Inflammatory macrophage (primary cell): ENCODE measurements at regions not wholly inside any gene's neighbourhood (a gene's known extent, or its start where the extent isn't known, plus 50 kb on each side); places are given as distances from the start of the nearest gene placed in this dataset.
A peak's percentile ranks its signal among the peaks of the same experiment; 100 is the strongest.

Source experiments
- DNase-seq, 2 donors: peaks; one replicate each; pipeline ENCODE4 v3.0.0-alpha.2; 2020 to 2022

DNA sequence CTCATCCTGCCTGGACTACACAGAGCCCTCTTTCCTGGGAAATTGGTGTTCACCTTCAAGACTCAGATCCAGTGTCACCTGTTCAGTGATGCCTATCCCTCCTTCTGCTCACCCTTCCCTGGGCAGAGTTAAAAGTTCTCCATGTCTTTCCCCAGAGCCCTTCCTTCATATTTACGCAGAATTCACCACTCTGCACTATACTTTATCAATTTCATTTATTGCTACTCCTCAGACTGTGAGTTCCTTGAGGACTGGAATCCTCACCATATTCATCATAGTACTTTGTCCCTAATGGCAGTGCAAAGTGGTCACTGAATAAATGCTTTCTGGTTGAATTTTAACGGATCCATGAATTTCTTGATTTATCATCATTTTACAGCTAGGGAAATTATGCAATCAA, 300.0 kb downstream of the CHRM3 start:
- DNase-seq = no peak

DNA sequence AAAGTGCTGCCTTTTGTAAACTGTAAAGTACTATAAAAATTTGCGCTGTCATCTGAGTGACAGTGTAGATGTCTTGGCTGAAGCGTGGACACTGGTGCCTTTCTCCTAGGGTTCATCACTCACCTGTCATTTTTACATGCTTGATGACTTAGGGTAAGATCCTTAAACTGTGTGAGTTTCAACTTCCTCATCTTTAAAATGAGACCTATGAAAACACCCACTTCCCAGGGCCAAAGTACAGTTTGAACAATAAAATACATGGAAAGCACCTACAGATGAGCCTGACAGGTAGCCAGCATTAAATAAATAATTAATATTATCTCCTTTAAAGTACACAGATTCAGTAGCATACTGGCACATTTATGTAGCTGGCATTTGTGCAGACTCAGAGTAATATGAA, 309.9 kb downstream of the CHRM3 start:
- no peak for DNase-seq

- no peak for DNase-seq
Measured at GRCh38 chr1:239700667-239701066, 314.3 kb downstream of the CHRM3 start.

DNA sequence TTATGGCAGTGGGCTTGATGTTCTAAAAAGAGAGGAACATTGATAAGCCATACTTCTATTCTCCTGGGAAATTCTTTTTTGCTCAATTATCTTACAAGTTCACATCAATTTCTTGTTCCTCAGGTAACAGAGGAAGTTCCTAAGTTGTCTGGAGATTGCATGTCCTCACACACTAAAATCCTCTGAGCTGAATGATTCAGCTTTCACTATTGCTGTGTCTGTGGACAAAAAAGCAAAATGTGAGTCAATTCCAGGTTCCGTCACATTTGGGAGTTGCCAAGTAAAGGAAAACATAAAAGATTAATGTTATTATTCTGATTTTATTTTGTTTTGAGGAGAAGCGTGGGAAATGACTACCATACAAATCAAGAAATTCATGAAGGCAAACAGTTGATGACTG, 316.7 kb downstream of the CHRM3 start:
- DNase-seq = no peak

DNA sequence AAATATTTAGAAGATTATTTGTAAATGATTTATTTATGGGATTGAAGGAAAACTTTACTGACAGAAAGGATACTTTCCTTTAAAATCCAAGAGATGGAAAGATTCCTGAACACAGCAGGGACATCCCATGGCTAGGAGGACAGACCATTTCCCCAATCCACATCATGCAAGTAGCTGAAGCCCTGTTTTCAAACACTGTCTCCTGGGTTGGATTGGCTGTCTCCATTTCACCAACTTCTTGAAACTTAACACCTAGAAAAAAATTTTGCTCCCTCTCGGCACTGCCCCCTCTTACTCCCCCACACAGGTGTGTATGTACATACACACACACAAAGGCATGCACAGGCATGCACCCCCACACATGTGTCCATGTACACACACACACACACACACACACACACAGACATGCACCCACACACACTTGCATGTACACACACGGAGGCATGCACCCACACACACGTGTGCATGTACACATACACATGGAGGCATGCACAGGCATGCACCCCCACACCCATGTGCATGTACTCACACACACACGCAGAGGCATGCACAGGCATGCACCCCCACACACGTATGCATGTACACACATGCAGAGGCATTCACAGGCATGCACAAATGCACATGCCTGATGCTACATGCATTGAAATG, 320.0 kb downstream of the CHRM3 start:
- no peak for DNase-seq

DNA sequence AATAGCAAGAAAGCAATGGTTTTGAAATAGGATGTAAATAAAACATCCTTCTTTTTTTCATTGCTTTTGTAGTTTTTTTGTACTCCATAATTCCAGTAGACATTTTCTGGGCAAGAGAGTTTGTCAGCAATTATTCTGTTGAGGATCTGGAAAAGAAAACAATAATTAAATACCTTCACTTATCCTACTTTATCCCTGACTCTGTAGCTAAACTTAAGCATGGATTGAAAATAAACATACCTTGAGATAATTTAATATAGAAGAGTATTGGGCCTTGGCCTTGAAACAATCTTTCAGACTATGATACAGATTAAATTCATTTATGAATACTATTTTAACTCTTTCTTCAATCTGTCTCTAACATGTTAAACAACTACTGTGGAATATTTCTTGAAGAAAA, 321.2 kb downstream of the CHRM3 start:
- no peak for DNase-seq

DNA sequence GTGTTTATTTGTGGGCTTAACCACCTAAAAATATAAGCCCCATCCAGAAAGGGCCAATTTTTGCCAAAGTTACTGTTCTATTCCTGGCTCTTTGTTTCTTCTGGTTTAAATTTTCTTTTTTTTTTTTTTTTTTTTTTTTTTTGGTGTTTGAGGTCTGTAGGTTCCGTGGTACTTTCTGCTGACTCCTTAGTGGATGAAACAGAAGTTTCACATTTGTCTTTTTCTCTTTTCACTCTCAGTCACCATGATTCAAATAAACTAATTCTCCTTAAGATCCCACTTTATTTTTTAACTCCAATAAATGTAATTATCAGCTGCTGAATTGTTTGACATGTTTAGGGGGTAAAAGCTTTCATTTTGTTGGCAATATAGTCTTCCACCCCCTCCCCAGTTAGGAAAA, 322.3 kb downstream of the CHRM3 start:
- DNase-seq = no peak

DNA sequence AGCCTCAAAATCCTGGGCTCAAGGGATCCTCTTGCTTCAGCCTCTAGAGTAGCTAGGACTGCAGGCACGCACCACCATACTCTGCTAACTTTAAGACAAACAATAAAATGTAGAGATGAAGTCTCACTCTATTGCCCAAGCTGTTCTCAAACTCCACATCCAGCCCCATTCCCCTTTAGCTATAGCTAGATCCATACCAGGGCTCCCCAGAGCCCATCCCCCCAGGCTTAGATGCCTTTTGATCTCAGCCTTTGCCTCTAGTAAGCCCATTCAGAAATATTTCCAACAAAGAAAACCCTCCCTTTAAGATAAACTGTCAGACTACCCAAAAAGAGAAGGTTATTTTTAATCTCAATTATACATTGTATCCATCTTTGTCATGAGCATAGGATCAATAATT, 325.4 kb downstream of the CHRM3 start:
- no peak for DNase-seq

DNA sequence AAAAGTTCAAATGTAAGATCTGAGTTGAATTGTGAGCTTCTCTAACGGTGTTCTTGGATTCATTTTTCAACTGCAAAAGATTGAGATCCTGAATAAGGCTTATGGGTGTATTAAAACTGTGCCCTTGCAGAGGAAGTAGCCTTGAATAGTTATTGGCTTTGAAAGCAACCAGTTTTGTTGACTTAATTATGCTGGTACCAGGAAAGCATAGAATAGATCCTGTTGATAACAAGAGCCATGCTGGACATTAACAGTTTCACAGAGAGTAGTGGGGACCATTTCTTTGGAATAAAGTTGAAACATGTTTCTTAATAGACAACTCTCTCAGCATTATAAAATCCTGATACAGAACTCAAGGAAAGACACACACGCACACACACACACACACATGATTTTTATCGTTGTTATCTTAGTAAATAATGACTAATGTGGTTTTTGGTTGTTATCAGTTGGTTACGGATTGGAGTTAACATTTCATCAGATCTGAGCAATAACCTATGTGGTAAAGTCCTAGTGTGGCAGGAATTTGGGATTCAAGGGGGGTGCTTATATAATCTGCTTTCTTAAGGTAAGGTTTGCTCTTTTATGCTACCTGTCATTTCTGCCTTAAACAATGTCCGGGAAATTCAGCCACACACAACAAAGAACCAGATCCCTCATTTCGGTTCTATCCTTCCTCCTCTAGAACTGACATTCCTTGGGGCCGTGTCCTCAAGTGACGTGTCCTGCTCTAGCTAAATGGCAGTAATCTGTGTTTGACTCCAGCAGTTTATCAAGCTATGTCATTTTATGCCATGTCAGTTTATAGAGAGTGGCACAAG, 330.9 kb downstream of the CHRM3 start:
- DNase-seq = no peak

- no peak for DNase-seq
Measured at GRCh38 chr1:239717918-239718184, 331.5 kb downstream of the CHRM3 start.

- DNase-seq = peak in 1 of 2 donors; percentile 32
Measured at GRCh38 chr1:239718571-239718970, 332.2 kb downstream of the CHRM3 start.

DNA sequence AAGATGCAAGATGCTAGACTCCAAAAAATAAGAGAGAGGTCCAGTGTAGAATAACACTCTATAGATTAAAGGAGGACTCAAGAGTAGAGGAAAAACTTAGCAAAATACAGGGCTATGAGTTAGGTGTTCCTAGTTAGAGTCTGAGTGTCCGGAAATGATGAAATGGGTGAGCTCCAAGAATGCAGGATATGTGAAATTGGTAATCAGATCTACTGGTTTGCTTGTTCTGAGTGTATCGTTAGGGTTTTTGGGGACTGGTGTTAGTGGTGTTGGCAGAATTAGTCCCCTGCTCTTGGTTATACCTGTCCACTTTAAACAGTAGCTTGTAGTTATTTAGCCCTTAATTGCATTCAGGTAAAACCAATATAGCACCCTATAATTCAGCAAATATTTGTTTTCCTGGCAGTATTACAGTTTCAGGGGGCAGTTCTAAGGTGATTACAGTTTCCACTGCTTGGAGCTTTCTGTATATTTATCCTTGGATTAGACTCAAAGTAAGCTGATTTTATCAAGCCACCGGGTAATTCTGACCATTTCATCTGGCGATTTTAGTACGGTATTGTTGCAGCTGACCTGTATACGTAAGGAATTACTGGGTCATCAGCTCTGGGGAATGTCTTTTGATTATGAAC, 332.7 kb downstream of the CHRM3 start:
- DNase-seq = no peak

DNA sequence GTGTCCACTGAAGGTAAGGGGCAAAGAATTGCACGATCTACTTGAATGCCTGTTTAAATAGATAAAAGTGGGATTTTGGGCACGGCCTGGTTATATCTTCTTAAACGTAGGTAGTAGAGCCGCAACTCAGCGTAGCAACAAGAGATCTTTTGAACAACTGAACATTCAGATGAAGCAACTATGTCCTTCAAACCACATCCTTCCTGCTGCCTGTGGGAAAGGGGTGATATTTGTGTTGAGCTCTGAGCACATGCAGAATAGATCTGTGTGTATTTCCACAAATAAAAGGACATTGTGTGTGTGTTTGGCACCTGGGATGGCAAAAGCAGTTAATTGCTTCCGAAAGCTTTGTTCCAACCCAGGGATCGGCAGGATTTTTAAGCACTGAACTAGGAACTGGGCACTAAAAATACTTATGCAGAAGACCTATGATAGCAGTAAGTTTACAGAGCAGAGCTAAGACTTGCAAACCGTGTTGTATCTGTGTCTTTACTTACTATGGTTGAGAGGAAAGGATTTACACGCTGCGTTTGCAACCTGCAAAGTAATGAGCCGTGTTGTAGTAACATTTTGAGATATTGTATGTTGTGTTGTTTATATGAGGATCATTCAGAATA, 333.4 kb downstream of the CHRM3 start:
- peak; percentile 18 to 41 for DNase-seq

- DNase-seq = no peak
Measured at GRCh38 chr1:239722035-239722434, 335.7 kb downstream of the CHRM3 start.

DNA sequence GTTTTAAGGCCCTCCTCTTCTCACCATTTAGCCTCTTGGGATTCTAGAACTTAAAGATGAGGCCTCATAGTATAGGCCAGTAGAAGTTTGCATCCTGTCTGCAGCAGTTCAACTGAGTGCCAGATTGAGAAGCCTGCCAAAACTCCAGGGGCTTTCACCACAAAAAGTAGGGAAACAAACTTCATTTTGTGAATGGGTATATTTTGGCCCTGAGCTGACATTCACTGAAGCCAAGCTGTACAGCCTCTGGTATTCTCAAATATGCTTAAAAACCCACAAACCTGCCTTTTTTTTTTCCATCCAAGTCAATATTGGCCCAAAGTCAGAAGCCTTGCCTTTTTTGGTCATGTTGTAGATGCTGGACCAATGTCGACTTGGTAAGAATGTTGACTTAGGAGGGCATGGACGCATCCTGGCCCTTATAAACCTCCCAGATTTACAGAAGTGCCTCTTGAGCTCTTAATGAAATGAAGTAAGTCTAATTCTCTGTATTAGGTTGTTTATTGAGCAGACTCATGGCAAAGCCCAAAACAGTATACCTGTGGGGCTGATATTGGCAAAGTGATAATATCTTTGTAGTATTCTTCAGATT, 337.5 kb downstream of the CHRM3 start:
- DNase-seq = no peak

DNA sequence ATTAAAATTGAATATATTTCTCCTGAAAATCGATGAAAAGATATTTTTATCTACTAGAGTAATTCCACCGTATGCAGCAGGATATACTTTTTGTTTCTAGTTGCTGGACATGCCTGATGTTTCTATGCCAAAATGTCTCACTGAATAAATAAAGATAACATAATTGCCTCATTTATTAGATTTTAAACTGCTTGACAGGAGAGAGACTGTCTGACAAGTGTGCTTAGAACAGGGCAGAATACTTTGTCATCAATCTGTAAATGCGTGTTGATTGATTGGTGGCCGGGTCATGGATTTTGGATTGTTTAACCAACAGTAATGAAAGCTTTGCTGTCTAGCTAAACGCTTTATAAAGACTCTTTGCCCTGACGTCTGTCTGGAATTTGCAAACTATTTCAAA, 339.0 kb downstream of the CHRM3 start:
- DNase-seq = no peak

DNA sequence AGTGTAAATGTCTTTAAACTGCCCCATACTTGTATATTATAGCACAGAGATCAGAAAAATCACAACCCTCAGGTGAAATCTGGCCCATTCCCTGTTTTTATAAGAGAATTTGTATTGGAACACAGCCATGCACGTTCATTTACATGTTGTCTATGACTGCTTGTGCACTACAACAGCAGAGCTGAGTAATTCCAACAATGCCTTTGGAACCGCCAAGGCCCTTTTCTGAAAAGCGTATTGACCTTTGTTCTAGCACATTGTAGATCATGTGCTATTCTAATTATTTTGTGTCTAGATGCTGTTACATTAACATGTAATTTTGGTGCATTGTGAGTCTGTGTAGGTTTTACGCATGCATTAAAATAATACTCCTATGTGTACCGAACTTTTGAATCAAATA, 339.6 kb downstream of the CHRM3 start:
- DNase-seq = no peak

DNA sequence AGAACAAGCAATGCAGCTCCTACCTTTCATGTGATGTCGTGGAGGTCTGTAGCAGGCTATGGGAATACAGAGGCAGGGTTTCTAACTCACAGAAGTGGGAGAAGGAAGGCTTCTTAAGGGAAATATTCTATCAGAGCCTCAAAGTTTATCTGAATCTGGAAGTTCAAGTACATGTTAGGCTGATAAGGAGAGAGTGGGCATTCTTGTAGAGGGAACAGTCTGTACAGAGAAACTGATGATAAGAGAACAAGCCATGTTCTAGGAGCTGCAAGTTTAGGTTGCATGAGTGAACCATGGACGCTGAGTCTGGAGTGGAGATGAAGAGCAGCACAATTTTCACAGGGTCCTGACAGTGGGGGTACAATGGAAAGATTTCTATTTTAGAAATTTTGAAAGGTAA, 344.0 kb downstream of the CHRM3 start:
- no peak for DNase-seq

DNA sequence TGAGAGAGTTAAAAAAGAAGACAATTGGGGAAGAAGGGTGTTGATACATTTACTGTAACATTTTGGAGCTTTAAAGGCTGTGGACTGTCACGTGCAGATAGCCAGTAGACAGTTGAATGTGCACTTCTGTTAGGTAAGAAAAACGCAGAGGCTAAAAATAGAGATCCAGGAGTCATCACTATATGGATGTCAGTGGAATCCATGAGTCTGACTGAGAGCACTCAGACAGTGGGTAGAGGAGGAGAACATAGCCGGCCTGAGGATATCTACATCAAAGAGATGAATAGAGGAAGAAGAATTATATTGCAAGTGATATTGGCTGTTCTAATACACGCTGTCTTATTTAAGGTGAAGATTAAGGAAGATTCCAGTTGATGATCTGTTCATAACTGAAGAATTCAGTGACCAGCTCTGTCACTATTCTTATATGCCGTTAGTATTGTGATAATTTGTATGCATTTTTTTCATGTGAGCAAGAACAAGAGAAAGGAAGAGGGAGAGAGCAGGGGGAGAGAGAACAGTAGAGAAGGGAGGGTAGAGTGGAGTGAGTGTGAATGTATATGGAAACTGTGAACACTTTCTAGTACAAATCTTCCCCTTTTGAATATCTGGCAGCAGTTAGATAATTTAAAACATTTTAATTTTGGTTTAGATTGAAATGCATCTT, 344.8 kb downstream of the CHRM3 start:
- DNase-seq = no peak

DNA sequence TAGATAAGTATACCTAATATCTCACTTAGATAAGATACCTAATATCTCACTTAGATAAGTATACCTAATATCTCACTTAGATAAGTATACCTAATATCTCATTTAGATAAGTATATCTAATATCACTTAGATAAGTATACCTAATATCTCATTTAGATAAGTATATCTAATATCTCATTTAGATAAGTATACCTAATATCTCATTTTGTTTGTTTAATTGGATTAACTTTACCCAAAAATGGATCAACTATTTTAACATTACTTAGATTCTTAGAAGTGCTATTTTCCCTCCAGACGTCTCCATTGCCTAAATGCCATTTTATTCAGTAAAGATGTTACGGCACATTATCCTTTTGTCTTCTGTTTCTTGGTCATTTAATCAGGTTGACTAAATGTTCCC, 346.4 kb downstream of the CHRM3 start:
- no peak for DNase-seq

DNA sequence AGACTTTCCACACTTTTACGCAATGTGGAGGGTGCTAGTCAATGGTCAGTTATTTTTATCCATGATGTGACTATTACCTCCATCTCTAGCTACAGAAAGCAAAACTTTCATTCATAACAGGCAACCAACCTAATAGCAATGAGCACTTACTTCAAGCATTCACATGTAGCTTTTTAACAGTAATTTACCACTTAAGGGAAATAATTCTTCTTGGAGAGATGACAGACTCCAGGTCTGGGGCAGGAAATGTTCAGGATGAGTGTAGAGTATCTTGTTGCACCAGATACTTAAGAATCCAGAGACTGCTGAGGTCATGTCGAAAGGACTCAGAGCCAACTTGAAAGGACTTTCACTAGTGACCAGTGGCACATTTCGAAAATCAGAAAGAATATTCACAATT, 347.6 kb downstream of the CHRM3 start:
- no peak for DNase-seq

DNA sequence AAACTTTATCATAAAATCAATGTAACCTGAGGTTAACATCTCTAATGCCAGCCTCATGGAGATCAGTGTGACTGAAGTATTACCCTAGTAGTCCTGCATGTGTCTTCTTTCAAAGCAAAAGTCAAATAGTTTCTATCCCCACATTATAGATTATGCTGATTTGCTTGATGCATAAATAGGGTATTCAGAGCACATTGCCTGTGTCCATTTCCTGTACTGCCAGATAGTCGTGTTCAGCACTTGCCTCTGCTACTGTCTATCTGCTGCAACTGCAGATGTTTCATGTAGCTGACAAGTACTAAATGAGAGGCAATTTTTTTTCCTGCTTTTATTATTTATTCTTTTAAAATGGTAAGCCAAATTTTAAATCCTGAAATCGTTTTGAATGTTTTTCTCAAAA, 348.7 kb downstream of the CHRM3 start:
- no peak for DNase-seq

- no peak for DNase-seq
Measured at GRCh38 chr1:239736479-239736878, 350.1 kb downstream of the CHRM3 start.
